OCI-LY7 (cell line): ENCODE measurements at regions not wholly inside any gene's neighbourhood (a gene's known extent, or its start where the extent isn't known, plus 50 kb on each side); places are given as distances from the start of the nearest gene placed in this dataset.

Source experiments
- BruUV-seq: library from RNA; stranded (reverse); fragments of 400-500 nt; replicated peaks from 2 replicates; lab custom pipeline; 2021; lab: Mats Ljungman, UMichigan
- CTCF ChIA-PET: fragments of 300-600 bp; sonication (Branson Sonifier 250); formaldehyde crosslinking; loops from one replicate; lab custom pipeline; 2022; ENCODE audit warnings: antibody characterized with exemption; ENCODE audit not compliant: unreplicated experiment; lab: Charles Lee
- POLR2A ChIA-PET: fragments of 300-600 bp; sonication (Branson Sonifier 250); formaldehyde crosslinking; loops from one replicate; lab custom pipeline; 2022; ENCODE audit warnings: antibody characterized with exemption; lab: Charles Lee
- DNase-seq: peaks from one replicate; pipeline ENCODE4 v3.0.0-alpha.2; 2015; ENCODE audit warnings: low spot score
- H2AFZ ChIP-seq: fragments of 200-600 bp; sonication (generic), shearing (Covaris generic); 2 replicates; pipeline ENCODE4 v1.6.1; 2014; ENCODE audit warnings: mild to moderate bottlenecking, antibody characterized with exemption, low read length, moderate library complexity
- H3K27ac ChIP-seq: fragments of 200-600 bp; sonication (generic); 2 replicates; pipeline ENCODE4 v1.5.1; 2014; ENCODE audit warnings: mixed run types, low read depth, mild to moderate bottlenecking, moderate library complexity, low read length, inconsistent platforms; ENCODE audit not compliant: poor library complexity, severe bottlenecking
- H3K36me3 ChIP-seq: fragments of 200-600 bp; sonication (generic); 2 replicates; pipeline ENCODE4 v1.6.1; 2014; ENCODE audit warnings: mild to moderate bottlenecking, antibody characterized with exemption, low read length, moderate library complexity, mixed read lengths; ENCODE audit not compliant: insufficient read depth
- H3K4me1 ChIP-seq: fragments of 200-600 bp; sonication (generic); 2 replicates; pipeline ENCODE4 v1.5.1; 2014; ENCODE audit warnings: mild to moderate bottlenecking, low read length; ENCODE audit not compliant: insufficient read depth, poor library complexity, severe bottlenecking
- H3K4me2 ChIP-seq: fragments of 200-600 bp; sonication (generic); 2 replicates; pipeline ENCODE4 v1.6.1; 2014; ENCODE audit warnings: mild to moderate bottlenecking, low read length
- H3K4me3 ChIP-seq: fragments of 200-600 bp; sonication (generic); 2 replicates; pipeline ENCODE4 v1.5.1; 2014; ENCODE audit warnings: mild to moderate bottlenecking, low read depth, low read length; ENCODE audit not compliant: poor library complexity, severe bottlenecking
- H3K79me2 ChIP-seq: fragments of 200-600 bp; sonication (generic); 2 replicates; pipeline ENCODE4 v1.6.1; 2016; ENCODE audit warnings: low read depth, mild to moderate bottlenecking, low read length, moderate library complexity, mixed read lengths; ENCODE audit not compliant: insufficient read depth
- H3K9me2 ChIP-seq: fragments of 200-600 bp; sonication (generic); 2 replicates; pipeline ENCODE4 v1.6.1; 2016; ENCODE audit warnings: mild to moderate bottlenecking, low read length, mixed read lengths; ENCODE audit not compliant: insufficient read depth
- H3K9me3 ChIP-seq: fragments of 200-600 bp; sonication (generic); 2 replicates; pipeline ENCODE4 v1.6.1; 2014; ENCODE audit warnings: mild to moderate bottlenecking, mixed run types, low read length, mixed read lengths
- H4K20me1 ChIP-seq: fragments of 200-600 bp; sonication (generic); 2 replicates; pipeline ENCODE4 v1.6.1; 2014; ENCODE audit warnings: mild to moderate bottlenecking, antibody characterized with exemption, low read length, moderate library complexity, mixed read lengths; ENCODE audit not compliant: insufficient read depth
- EZH2phosphoT487 ChIP-seq: fragments of 200-600 bp; sonication (generic); IDR thresholded peaks from 2 replicates; pipeline ENCODE4 v1.6.1; 2018; ENCODE audit warnings: low read depth, borderline replicate concordance, mild to moderate bottlenecking, mixed run types, antibody characterized with exemption, low read length, moderate library complexity, mixed read lengths
- intact Hi-C: fragments of 100-400 bp; cut with micrococcal nuclease; formaldehyde crosslinking; loops from one replicate; pipeline ENCODE4 v1.10.0; 2022; ENCODE audit not compliant: unreplicated experiment
- TF ChIP-seq, protein P1 (sequence below): fragments of 200-600 bp; sonication (generic); conservative IDR thresholded peaks from 2 replicates; pipeline ENCODE4 v1.5.1; 2014; ENCODE audit warnings: mild to moderate bottlenecking, antibody characterized with exemption, low read length, moderate library complexity, mixed read lengths

DNA sequence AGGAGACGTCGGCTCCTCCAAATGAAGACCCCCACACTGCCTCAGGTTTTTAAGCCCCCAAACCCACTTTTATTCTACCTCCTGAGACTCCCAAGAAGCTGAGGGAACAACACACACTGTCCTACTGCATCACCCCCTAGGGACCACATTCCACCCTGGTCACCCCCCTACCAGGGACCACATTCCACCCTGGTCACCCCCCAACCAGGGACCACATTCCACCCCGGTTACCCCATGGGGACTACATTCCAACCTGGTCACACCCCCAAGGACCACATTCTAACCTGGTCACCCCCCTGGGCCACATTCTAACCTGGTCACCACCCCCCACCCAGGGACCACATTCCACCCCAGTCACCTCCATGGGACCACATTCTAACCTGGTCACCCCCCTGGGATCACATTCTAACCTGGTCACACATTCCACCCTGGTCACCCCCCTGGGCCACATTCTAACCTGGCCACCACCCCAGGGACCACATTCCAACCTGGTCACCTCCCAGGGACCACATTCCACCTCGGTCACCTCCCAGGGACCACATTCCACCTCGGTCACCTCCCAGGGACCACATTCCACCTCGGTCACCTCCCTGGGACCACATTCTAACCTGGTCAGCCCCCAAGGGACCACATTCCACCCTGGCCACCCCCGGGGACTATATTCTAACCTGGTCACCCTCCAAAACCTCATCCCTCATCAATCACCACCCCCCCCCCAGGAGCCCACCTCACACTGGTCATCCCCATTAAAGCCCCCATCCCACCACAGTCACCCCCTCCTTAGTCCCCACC, 587.6 kb downstream of the NPHP4 start:
- Histone ChIP-seq H3K4me3 (no peak overlapping the region), H3K79me2 (no peaks in the 10 kb centered on the region), H3K9me3 (no peaks in the 10 kb centered on the region), H3K27ac (no peak overlapping the region), H3K9me2 (no peaks in the 10 kb centered on the region), H3K4me2 (no peak overlapping the region), H2AFZ (no peak overlapping the region), H3K36me3 (no peaks in the 10 kb centered on the region), H3K4me1 (no peaks in the 10 kb centered on the region), H4K20me1 (no peaks in the 10 kb centered on the region)
- BruUV-seq, result no TSS peak
- intact Hi-C loops, result no loop called here
- POLR2A ChIA-PET, result no interaction called here
- TF ChIP-seq, protein P1, sequence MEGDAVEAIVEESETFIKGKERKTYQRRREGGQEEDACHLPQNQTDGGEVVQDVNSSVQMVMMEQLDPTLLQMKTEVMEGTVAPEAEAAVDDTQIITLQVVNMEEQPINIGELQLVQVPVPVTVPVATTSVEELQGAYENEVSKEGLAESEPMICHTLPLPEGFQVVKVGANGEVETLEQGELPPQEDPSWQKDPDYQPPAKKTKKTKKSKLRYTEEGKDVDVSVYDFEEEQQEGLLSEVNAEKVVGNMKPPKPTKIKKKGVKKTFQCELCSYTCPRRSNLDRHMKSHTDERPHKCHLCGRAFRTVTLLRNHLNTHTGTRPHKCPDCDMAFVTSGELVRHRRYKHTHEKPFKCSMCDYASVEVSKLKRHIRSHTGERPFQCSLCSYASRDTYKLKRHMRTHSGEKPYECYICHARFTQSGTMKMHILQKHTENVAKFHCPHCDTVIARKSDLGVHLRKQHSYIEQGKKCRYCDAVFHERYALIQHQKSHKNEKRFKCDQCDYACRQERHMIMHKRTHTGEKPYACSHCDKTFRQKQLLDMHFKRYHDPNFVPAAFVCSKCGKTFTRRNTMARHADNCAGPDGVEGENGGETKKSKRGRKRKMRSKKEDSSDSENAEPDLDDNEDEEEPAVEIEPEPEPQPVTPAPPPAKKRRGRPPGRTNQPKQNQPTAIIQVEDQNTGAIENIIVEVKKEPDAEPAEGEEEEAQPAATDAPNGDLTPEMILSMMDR, result no peak
- TF ChIP-seq EZH2phosphoT487, result no peak
- CTCF ChIA-PET, result no interaction called here
- no peak for DNase-seq

DNA sequence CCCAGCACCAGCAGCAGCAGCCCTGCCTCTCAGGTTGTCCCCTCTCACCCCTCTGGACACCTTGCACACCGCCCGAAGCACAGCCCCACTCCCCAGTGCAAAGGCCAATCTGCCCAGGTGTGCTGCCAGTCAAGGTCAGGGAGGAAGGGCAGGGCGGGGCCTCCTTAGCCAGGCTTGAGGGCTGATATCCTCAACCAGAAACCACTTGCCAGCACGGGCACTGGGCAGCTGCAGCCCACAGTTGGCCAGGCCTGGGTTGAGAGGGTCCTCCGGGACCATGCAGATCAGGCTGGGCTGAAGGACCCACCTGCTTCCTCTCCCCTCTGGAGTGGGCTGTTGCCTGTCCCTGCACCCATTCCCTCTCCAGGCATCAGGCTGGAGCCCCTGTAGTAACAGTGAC, 588.3 kb downstream of the NPHP4 start:
- no TSS peak for BruUV-seq
- POLR2A ChIA-PET, result no interaction called here

DNA sequence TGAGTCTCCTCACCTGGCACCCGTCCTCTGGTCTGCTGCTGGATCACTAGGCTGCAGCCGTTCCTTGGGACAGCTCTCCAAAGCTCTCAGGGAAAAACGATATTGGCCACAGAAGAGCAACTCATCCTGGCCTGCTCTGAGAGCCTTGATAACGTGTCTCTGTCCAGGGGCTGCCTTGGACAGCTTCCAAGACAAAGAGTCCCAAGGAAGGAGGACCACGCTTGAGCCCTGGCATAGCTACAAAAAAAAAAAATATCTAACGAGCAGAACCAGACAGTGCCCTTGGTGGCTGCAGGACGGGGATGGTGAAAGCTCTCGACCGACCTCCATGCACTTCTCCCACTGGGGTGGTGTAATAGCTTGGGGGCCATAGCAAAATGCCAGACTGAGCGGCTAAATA, 589.6 kb downstream of the NPHP4 start:
- intact Hi-C loops, result no loop called here
- H3K27ac ChIP-seq, result no peak overlapping the region
- no peak for DNase-seq
- BruUV-seq, result no TSS peak
- H3K4me1 ChIP-seq, result no peaks in the 10 kb centered on the region
- H3K79me2 ChIP-seq, result no peaks in the 10 kb centered on the region
- H3K9me3 ChIP-seq, result no peaks in the 10 kb centered on the region
- CTCF ChIA-PET, result no interaction called here
- no peaks in the 10 kb centered on the region for H3K9me2 ChIP-seq
- no peaks in the 10 kb centered on the region for H4K20me1 ChIP-seq
- no peak overlapping the region for H2AFZ ChIP-seq
- TF ChIP-seq, protein P1, result no peak
- TF ChIP-seq EZH2phosphoT487, result no peak
- no peak overlapping the region for H3K4me2 ChIP-seq
- no peaks in the 10 kb centered on the region for H3K36me3 ChIP-seq
- H3K4me3 ChIP-seq, result no peak overlapping the region
- POLR2A ChIA-PET, result no interaction called here

More for the DNA sequence above, 588.3 kb downstream of the NPHP4 start:
- Histone ChIP-seq H3K4me2 (no peak overlapping the region), H3K4me3 (no peak overlapping the region), H3K9me2 (no peaks in the 10 kb centered on the region), H3K27ac (no peak overlapping the region), H3K4me1 (no peaks in the 10 kb centered on the region), H2AFZ (no peak overlapping the region), H3K9me3 (no peaks in the 10 kb centered on the region), H3K36me3 (no peaks in the 10 kb centered on the region), H4K20me1 (no peaks in the 10 kb centered on the region), H3K79me2 (no peaks in the 10 kb centered on the region)
- CTCF ChIA-PET, result no interaction called here
- no peak for DNase-seq
- no peak for TF ChIP-seq EZH2phosphoT487
- TF ChIP-seq, protein P1, result no peak
- intact Hi-C loops, result no loop called here
